ENCODE measurements at regions not wholly inside any gene's neighbourhood (a gene's known extent, or its start where the extent isn't known, plus 50 kb on each side); places are given as distances from the start of the nearest gene placed in this dataset.
"Not testable (repeated sequence)": the region's sequence is repeated elsewhere in the genome, so short reads cannot be mapped to it uniquely, and the experiment has no call there.

GRCh38 chr10:2825841-2826240 lies 241.5 kb upstream of the PFKP start:
- in situ Hi-C loops (cut with MboI; ENCODE audit: low sequenced_read_pairs) = no loop called here

DNA sequence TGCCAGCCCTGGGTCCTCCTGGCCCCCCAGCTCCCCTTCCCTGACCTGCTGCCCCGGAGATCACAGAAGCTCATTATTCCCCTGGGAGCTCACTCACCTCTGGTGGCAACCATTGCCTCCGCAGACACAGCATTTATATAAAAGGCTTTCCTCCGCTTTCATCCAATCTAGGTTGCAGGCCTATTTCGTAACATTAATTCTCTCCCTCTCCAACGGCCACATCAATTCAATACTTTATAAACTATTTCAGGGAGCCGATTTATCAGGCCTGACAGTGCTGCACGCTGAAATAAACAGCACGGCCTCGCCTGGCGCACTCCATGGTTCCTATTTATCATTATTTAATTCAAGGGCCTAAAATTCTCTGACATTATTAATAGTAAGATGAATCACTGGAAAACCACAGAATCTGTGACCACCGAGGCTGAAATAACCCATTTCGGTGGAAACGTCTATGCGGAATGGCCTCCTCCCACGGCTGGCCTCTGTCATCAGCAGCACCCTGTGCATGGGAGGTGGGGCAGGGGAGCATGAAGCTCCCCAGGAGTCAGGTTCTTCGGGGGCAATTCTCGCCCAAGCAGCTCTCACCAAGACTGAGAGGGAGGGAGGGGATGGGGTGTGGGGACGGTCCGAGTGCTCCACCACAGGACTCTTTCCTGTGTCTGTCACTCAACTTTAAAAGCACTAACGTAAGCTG lies 249.3 kb upstream of the PFKP start:
- in situ Hi-C loops (cut with MboI; ENCODE audit: low sequenced_read_pairs) = no loop called here

- in situ Hi-C loops (cut with MboI; ENCODE audit: low sequenced_read_pairs) = no loop called here
Observed at GRCh38 chr10:2813693-2814092, 253.7 kb upstream of the PFKP start.

DNA sequence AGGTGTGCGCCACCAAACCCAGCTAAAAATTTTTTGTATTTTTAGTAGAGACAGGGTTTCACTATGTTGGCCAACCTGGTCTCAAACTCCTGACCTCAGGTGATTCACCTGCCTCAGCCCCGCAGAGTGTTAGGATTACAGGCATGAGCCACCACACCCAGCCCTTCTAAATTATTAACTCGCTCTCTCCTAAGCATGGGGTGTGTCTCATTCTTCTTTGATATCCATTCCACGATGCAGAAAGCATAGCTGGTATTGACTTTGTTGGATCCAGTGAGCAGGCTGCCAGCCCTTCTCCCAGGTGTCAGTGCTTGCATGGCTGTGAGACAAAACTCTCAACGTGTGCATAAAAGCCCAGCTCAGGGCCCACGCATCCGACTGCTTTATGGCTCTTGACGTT lies 254.1 kb upstream of the PFKP start:
- in situ Hi-C loops (cut with MboI; ENCODE audit: low sequenced_read_pairs) = no loop called here

GRCh38 chr10:2812631-2813030 lies 254.7 kb upstream of the PFKP start:
- in situ Hi-C loops (cut with MboI; ENCODE audit: low sequenced_read_pairs) = no loop called here

DNA sequence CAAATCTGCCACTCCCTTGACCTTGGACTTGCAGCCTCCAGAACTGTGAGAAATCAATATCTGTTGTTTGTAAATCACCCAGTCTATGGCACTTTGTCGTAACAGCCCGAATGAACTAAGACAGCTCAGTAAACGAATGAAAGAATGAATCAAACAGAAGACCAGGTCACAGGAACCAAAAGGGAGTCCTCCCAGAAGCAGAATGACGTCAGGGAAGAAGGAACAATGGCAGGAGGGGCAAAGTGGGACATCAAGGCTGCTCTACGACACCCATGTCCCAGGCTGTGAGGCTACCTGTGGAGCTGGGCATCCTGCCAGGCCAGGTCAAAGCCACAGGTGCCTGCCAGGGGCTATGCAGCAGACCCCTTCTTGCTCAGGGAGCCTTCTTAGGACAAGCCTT lies 267.2 kb upstream of the PFKP start:
- in situ Hi-C loops (cut with MboI; ENCODE audit: low sequenced_read_pairs) = no loop called here

- in situ Hi-C loops (cut with MboI; ENCODE audit: low sequenced_read_pairs) = no loop called here
Observed at GRCh38 chr10:2798336-2799022, 268.9 kb upstream of the PFKP start.

DNA sequence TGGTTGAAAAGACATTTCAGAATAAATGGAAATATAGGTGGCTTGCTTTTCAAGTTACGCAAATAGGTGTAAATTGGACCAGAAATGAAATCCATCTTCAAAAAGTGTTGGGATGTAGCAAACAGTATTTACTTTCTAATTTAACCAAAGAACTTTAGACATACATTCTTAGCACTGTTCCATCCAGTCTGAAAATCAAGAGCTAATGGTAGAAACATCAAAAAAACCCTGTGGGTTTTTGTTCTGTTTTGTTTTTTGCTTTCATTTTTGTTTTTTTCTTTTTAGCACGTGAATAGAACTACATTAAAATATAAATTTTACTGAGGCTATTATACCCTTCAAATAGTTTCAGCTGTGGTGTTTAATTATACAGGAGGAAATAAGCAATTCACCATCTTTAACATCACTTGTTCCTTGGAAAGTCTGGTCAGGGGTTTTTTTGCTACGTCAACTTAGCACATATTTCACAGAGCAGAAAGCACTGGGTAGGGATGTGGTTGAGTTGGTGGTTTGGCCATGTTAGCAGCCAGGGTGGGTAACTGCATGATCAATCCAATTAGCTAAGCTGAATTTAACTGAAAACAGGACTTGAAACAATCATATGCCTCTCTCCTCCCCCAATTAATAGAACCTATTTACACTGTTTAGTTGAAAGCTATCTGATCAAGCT lies 275.4 kb upstream of the PFKP start:
- in situ Hi-C loops (cut with MboI; ENCODE audit: low sequenced_read_pairs) = no loop called here

DNA sequence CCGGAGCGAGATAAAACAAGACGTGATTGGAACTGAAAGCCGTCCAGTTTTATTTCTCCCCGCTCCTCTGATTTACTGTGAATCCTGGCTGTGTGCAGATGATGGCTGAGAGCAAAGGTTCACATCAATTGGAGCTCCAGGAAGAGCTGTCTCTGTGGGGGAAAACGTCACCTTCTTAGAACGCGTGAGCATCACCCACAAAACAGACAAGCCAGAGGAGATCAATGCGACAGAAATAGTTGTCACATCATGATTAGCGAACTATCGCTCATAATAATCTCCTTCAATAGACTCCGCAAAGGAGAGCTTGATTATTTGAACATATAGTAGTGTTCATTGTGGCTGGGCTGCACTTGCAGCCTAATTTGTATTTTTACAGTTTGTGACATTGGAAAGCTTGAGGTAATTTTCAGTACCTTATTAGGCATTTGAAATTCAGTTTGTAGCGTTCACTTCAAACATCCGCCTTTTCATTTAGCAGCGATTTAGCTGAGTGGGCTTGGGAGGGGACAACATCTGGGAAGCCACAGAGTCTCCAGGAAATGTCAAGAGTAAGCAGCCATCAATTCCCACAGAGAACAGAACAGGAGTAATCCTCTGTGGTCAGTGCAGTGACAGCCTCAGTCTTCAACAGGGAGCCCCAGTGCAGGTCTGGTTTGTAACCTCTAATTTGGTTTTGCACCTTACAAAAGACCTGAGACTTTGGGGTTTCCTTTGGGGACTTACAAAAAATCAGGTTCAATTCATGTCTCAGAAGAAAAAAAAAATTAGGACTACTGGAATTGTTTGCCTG lies 276.8 kb upstream of the PFKP start:
- in situ Hi-C loops (cut with MboI; ENCODE audit: low sequenced_read_pairs) = no loop called here

DNA sequence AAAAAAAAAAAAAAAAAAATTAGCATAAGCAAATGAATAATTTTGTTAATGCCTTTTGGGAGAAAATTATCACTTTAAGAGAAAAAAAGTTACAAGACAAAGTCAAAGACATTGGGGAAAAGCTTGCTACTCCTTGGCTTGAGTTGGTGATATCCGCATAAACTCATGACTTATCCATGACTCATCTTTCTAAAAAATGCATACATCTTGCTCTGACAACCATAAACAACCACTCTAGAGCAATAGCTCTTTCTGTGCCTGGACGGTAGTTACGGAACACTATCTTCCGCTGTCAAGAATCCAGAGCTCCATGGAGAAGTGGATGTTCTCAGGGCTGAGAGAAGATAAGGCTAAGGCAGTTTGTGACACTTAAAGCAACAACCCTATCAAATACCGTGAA lies 281.1 kb upstream of the PFKP start:
- in situ Hi-C loops (cut with MboI; ENCODE audit: low sequenced_read_pairs) = no loop called here

GRCh38 chr10:2784766-2785165 lies 282.6 kb upstream of the PFKP start:
- in situ Hi-C loops (cut with MboI; ENCODE audit: low sequenced_read_pairs) = no loop called here

DNA sequence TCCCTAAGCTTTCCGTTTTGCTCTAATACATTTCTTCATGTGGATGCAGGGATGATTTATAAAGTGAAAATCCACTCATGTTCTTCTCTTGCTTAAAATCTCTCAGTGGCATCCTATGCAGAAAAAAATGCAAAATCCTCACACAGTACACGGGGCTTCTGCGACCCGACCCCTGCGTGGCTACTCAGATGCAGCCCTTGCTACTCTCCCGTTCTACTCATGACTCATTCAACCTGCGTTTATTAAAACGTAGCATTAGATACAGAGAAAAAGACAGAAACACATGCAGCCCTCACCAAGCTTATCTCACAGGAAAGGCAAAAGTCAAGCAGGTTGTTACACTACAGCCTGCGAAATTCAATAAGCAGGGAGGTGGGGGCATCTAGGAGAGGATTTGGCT lies 284.4 kb upstream of the PFKP start:
- in situ Hi-C loops (cut with MboI; ENCODE audit: low sequenced_read_pairs) = no loop called here

DNA sequence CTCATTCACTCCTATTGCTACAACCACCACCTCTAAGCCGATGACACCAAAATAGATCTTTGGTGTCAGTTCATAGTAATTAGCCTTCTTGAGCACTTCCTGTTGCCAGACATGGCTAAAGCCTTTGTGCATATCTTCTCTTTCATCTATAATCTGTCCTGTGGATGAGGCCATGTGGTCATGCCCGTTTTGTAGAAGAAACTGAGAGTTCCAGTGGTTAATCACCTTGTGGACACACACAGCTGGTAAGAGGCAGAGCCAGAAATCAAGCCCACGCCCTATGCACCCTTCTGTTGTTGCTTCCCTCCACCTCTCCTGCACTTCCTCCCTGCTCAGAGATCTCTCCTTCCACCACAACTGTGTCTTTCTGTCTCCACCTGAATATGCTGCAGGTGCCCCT lies 285.1 kb upstream of the PFKP start:
- in situ Hi-C loops (cut with MboI; ENCODE audit: low sequenced_read_pairs) = no loop called here

- in situ Hi-C loops (cut with MboI; ENCODE audit: low sequenced_read_pairs) = no loop called here
Observed at GRCh38 chr10:2777666-2778355, 289.5 kb upstream of the PFKP start.

DNA sequence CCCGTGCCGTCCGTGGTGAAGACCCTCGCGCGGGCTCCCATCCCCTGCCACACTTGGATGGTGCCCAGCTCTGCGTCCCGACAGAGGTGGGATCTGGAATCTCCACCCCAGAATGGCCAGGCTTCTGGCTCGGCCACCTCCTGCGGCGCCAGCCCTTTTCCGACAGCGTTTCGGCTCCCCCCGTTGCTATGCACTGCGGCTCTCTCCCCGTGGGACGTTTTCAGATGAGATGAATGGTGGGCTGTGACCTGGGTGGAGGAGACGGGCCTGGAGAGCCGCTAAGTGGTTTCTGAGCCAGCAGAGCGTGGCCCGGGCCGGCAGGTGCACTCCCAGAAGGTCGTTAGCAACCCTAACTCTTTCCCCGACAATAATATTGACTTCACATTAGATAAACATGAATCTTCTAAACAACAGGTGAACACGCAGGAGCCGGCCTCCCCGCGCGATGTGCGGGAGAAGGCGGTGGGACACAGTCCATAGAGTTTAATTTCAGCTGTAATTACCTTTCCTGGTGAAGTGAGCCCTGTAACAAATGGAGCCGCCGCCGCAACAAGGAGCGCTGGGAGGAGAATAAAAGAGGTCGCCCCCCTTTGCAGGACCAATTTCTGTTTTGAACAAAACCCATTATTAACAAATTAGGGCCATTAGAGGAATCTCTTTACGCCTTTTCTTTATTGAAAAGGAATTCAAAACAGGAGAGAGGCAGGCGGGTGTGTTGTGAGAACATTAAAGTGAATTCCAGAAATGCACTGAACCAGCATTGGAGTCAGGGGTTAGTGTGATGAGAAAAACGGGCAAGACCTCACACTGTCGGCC lies 294.3 kb upstream of the PFKP start:
- in situ Hi-C loops (cut with MboI; ENCODE audit: low sequenced_read_pairs) = no loop called here

- in situ Hi-C loops (cut with MboI; ENCODE audit: low sequenced_read_pairs) = no loop called here
Observed at GRCh38 chr10:2772135-2772534, 295.2 kb upstream of the PFKP start.

DNA sequence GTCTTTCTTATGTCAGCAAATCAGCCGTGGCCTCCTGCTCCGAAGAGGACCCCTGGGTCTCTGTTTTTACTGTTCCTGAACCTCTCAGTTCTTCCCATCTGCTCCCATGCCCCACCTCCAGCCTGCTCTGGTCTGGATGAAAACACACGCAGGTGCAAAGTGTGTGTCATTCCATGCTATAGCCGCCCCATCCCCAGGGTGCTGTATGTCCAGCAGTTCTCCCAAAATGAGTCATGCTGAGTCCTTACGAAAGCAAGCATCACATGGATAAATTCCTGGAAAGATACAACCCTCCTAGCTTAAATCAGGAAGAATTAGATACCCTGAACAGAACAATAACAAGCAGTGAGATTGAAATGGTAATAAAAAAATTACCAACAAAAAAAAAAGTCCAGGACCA lies 300.1 kb upstream of the PFKP start:
- in situ Hi-C loops (cut with MboI; ENCODE audit: low sequenced_read_pairs) = not testable (repeated sequence)

DNA sequence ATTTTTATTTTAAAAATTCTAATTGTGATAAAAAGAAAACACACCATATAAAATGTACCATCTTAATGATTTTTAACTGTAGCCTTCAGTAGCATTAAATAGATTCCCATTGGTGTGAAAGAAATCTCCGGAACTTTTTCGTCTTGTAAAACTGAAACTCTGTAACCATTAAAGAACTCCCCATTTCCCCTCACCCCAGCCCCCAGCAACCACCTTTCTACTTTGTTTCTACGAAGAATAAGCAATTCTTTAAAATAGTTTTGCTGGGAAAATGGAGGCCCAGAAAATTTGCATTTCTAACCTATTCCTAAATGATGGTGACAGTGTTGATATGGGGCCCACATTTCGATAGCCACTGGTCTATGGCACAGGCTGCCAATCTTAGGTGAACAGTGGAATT lies 305.4 kb upstream of the PFKP start:
- in situ Hi-C loops (cut with MboI; ENCODE audit: low sequenced_read_pairs) = no loop called here

GRCh38 chr10:2761311-2761710 lies 306.0 kb upstream of the PFKP start:
- in situ Hi-C loops (cut with MboI; ENCODE audit: low sequenced_read_pairs) = no loop called here

- in situ Hi-C loops (cut with MboI; ENCODE audit: low sequenced_read_pairs) = no loop called here
Observed at GRCh38 chr10:2760736-2761135, 306.6 kb upstream of the PFKP start.
